CD4-positive, alpha-beta T cell (primary cell): ENCODE measurements at regions not wholly inside any gene's neighbourhood (a gene's known extent, or its start where the extent isn't known, plus 50 kb on each side); places are given as distances from the start of the nearest gene placed in this dataset.

Experiments used
- ATAC-seq: fragments of 200-7000 bp; cut with Tn5 transposase; one replicate; pipeline ENCODE4 v1.10.0; 2022; ENCODE audit warnings: mild to moderate bottlenecking; ENCODE audit not compliant: poor library complexity
- CTCF ChIA-PET: fragments of 350-600 bp; sonication (Branson Sonifier 250); formaldehyde crosslinking; loops from one replicate; lab custom pipeline; 2021; ENCODE audit warnings: antibody characterized with exemption, inconsistent platforms; lab: Charles Lee
- POLR2A ChIA-PET: fragments of 350-600 bp; sonication (Branson Sonifier 250); formaldehyde crosslinking; loops from one replicate; lab custom pipeline; 2021; ENCODE audit warnings: antibody characterized with exemption, inconsistent platforms; lab: Charles Lee
- DNase-seq, 14 experiments: peaks; one replicate each; pipeline ENCODE4 v3.0.0-alpha.2; 2013 to 2020; ENCODE audit warnings: mixed read lengths in 2 of 14
- H3K27ac ChIP-seq, 2 donors: one replicate each; pipeline versions ENCODE4 v1.5.1 to v1.7.0; 2013; ENCODE audit warnings: low read length in 2 of 2, low read depth in 1 of 2, mild to moderate bottlenecking in 1 of 2
- H3K27me3 ChIP-seq, 2 experiments: 1 replicate in 1 of 2; 2 replicates in 1 of 2; pipeline versions ENCODE4 v1.6.1 to v1.7.0; 2013; ENCODE audit warnings: low read length in 2 of 2, control low read depth in 1 of 2, mild to moderate bottlenecking in 1 of 2, moderate library complexity in 1 of 2; ENCODE audit not compliant: insufficient read depth in 2 of 2, control insufficient read depth in 1 of 2
- H3K36me3 ChIP-seq: one replicate; pipeline ENCODE4 v1.6.1; 2013; ENCODE audit warnings: low read length, control low read depth; ENCODE audit not compliant: insufficient read depth
- H3K4me1 ChIP-seq: one replicate; pipeline ENCODE4 v1.6.1; 2013; ENCODE audit warnings: low read length, control low read depth; ENCODE audit not compliant: insufficient read depth
- H3K4me3 ChIP-seq: one replicate; pipeline ENCODE4 v1.5.1; 2013; ENCODE audit warnings: mild to moderate bottlenecking, low read length, moderate library complexity
- H3K9me3 ChIP-seq, 2 experiments: 1 replicate in 1 of 2; 2 replicates in 1 of 2; pipeline versions ENCODE4 v1.6.1 to v1.7.0; 2013; ENCODE audit warnings: low read length in 2 of 2, mild to moderate bottlenecking in 2 of 2, control low read depth in 1 of 2, moderate library complexity in 1 of 2; ENCODE audit not compliant: control insufficient read depth in 1 of 2, insufficient read depth in 1 of 2
- H3K27ac Mint-ChIP-seq: one replicate; pipeline ENCODE4 v1.8.0; 2020; ENCODE audit warnings: mixed read lengths
- H3K27me3 Mint-ChIP-seq: one replicate; pipeline ENCODE4 v1.8.0; 2021; ENCODE audit warnings: mixed read lengths
- H3K36me3 Mint-ChIP-seq: one replicate; pipeline ENCODE4 v1.8.0; 2021; ENCODE audit warnings: low read depth, mixed read lengths
- H3K4me1 Mint-ChIP-seq: one replicate; pipeline ENCODE4 v1.8.0; 2021; ENCODE audit warnings: low read depth, mixed read lengths
- H3K4me3 Mint-ChIP-seq: one replicate; pipeline ENCODE4 v1.8.0; 2020; ENCODE audit warnings: mild to moderate bottlenecking, mixed read lengths
- H3K9me3 Mint-ChIP-seq: one replicate; pipeline ENCODE4 v1.8.0; 2020; ENCODE audit warnings: mixed read lengths
- intact Hi-C, 2 experiments: fragments of 100-400 bp; cut with DNase I in 1 of 2; cut with micrococcal nuclease in 1 of 2; formaldehyde crosslinking; loops; one replicate each; pipeline versions ENCODE4 v1.15.1 to v1.9.0; 2023 to 2025; cut with DNase I, micrococcal nuclease
- TF ChIP-seq, protein P1 (sequence below): fragments of 200-600 bp; IDR thresholded peaks from one replicate; pipeline ENCODE4 v1.8.0; 2022; ENCODE audit warnings: antibody characterized with exemption, mild to moderate bottlenecking

DNA sequence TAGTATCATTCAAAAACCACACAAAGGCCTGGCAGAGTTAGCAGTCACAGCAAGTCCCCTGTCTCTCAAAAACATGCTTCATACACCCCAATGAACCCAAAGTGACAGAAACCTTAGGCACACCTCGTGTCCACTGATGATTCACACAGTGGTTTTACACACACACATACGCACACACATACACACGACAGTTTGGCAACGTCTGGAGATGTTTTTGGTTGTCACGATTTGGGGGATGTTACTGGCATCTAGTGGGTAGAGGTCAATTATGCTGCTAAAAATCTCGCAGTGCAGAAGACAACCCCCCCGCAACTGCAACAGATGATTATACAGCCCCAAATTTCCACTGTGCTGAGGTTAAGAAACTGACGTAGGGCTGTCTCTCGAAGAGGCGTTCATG lies 72.9 kb upstream of the PARD3B start:
- Mint-ChIP-seq H3K36me3 (no peaks in the 10 kb centered on the region), H3K27me3 (peaks cover 31% of the 10 kb centered on the region), H3K9me3 (no peaks in the 10 kb centered on the region), H3K4me1 (no peaks in the 10 kb centered on the region), H3K4me3 (no peak overlapping the region), H3K27ac (no peak overlapping the region)
- CTCF ChIA-PET, result no interaction called here
- H3K27me3 ChIP-seq, result no peaks in the 10 kb centered on the region
- no peak for DNase-seq
- H3K4me3 ChIP-seq, result no peak overlapping the region
- no peaks in the 10 kb centered on the region for H3K36me3 ChIP-seq
- POLR2A ChIA-PET, result no interaction called here
- H3K27ac ChIP-seq, result no peak overlapping the region
- H3K9me3 ChIP-seq, result no peaks in the 10 kb centered on the region
- ATAC-seq, result no peak
- TF ChIP-seq, protein P1, sequence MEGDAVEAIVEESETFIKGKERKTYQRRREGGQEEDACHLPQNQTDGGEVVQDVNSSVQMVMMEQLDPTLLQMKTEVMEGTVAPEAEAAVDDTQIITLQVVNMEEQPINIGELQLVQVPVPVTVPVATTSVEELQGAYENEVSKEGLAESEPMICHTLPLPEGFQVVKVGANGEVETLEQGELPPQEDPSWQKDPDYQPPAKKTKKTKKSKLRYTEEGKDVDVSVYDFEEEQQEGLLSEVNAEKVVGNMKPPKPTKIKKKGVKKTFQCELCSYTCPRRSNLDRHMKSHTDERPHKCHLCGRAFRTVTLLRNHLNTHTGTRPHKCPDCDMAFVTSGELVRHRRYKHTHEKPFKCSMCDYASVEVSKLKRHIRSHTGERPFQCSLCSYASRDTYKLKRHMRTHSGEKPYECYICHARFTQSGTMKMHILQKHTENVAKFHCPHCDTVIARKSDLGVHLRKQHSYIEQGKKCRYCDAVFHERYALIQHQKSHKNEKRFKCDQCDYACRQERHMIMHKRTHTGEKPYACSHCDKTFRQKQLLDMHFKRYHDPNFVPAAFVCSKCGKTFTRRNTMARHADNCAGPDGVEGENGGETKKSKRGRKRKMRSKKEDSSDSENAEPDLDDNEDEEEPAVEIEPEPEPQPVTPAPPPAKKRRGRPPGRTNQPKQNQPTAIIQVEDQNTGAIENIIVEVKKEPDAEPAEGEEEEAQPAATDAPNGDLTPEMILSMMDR, result no peak
- H3K4me1 ChIP-seq, result no peaks in the 10 kb centered on the region
- intact Hi-C loops, result no loop called here

DNA sequence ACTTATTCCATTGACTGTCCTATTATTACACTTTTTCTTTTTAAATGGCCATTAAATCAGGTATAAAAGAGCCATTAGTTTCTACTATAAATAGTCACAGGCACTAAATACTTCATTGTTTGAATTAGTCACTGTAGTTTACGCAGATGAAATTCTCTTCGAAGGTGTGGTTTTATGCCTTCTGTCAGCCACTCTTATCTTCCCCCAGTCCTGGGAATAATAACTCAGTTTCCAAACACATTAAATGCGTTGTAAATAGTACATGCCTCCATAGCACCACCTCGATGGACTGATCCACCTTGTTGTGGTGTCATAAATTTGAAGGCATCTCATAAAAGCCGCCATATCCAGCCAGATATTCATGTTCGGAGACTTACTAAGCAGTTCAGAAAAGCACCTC lies 72.1 kb upstream of the PARD3B start:
- no peaks in the 10 kb centered on the region for H3K27me3 ChIP-seq
- Mint-ChIP-seq H3K27ac (no peak overlapping the region), H3K4me3 (no peak overlapping the region), H3K4me1 (no peaks in the 10 kb centered on the region), H3K27me3 (peaks cover 26% of the 10 kb centered on the region), H3K9me3 (no peaks in the 10 kb centered on the region), H3K36me3 (no peaks in the 10 kb centered on the region)
- intact Hi-C loops, result no loop called here
- ATAC-seq (no peak), DNase-seq (no peak)
- H3K4me1 ChIP-seq, result no peaks in the 10 kb centered on the region
- ChIA-PET CTCF (interaction anchor here (0.5 kb wide), 1 partner anchor 1474 kb away, joined by 4 read pairs; no protein-coding TSS in a partner anchor), POLR2A (no interaction called here)
- H3K4me3 ChIP-seq, result no peak overlapping the region
- H3K9me3 ChIP-seq, result no peaks in the 10 kb centered on the region
- TF ChIP-seq, protein P1, result no peak
- H3K27ac ChIP-seq, result no peak overlapping the region
- no peaks in the 10 kb centered on the region for H3K36me3 ChIP-seq

DNA sequence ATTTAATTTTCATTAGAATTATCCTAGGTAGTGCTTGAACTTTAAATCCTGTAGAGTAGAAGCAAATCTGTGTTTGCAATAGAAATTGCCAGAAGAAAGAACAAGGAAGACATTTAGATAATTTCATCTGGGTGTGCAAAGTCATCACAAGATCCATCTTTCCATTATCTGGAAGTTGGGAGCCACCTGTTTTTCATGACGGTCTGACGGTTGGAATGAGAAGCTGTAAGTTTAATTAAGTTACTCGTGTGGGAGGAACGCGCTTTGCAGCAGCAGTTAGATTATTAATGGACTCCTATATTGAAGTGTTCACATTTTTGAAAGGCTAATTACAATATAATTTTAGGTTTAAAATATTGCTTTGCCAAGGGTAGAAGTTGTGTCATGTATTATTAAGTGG lies 69.9 kb upstream of the PARD3B start:
- H3K36me3 ChIP-seq, result no peaks in the 10 kb centered on the region
- H3K9me3 Mint-ChIP-seq, result no peaks in the 10 kb centered on the region
- intact Hi-C loops, result no loop called here
- ChIA-PET CTCF (no interaction called here), POLR2A (no interaction called here)
- no peaks in the 10 kb centered on the region for H3K27me3 ChIP-seq
- ATAC-seq, result no peak
- H3K27ac ChIP-seq, result no peak overlapping the region
- H3K27ac Mint-ChIP-seq, result no peak overlapping the region
- peaks cover 16% of the 10 kb centered on the region for H3K27me3 Mint-ChIP-seq
- DNase-seq, result no peak
- TF ChIP-seq, protein P1, result no peak
- H3K9me3 ChIP-seq, result no peaks in the 10 kb centered on the region
- H3K4me1 Mint-ChIP-seq, result no peaks in the 10 kb centered on the region
- H3K4me3 Mint-ChIP-seq, result no peak overlapping the region
- no peaks in the 10 kb centered on the region for H3K36me3 Mint-ChIP-seq
- no peaks in the 10 kb centered on the region for H3K4me1 ChIP-seq
- no peak overlapping the region for H3K4me3 ChIP-seq
